Hepatocyte (in vitro differentiated cells): ENCODE measurements at regions not wholly inside any gene's neighbourhood (a gene's known extent, or its start where the extent isn't known, plus 50 kb on each side); places are given as distances from the start of the nearest gene placed in this dataset.
A peak's percentile ranks its signal among the peaks of the same experiment; 100 is the strongest.

Experiments
- DNase-seq: peaks from one replicate; pipeline ENCODE4 v3.0.0-alpha.2; 2016; ENCODE audit warnings: low spot score
- H2AFZ ChIP-seq: fragments of 200-600 bp; sonication (generic); 2 replicates; pipeline ENCODE4 v1.6.0; 2016; ENCODE audit warnings: antibody characterized with exemption, mild to moderate bottlenecking
- H3K27ac ChIP-seq: fragments of 200-600 bp; sonication (generic); 2 replicates; pipeline ENCODE4 v1.5.1; 2016; ENCODE audit warnings: mild to moderate bottlenecking
- H3K27me3 ChIP-seq: fragments of 200-600 bp; sonication (generic); 2 replicates; pipeline ENCODE4 v1.6.1; 2016
- H3K36me3 ChIP-seq: fragments of 200-600 bp; sonication (generic); replicated peaks from 2 replicates; pipeline ENCODE4 v1.5.1; 2016; ENCODE audit warnings: low read depth; ENCODE audit not compliant: insufficient read depth
- H3K4me1 ChIP-seq: fragments of 200-600 bp; sonication (generic); 2 replicates; pipeline ENCODE4 v1.5.1; 2016; ENCODE audit warnings: mild to moderate bottlenecking, moderate library complexity; ENCODE audit not compliant: insufficient read depth
- H3K4me2 ChIP-seq: fragments of 200-600 bp; sonication (generic); 2 replicates; pipeline ENCODE4 v1.6.0; 2016
- H3K4me3 ChIP-seq: fragments of 200-600 bp; sonication (generic); 2 replicates; pipeline ENCODE4 v1.5.1; 2016; ENCODE audit warnings: mild to moderate bottlenecking
- H3K79me2 ChIP-seq: fragments of 200-600 bp; sonication (generic); 2 replicates; pipeline ENCODE4 v1.6.0; 2017; ENCODE audit warnings: mild to moderate bottlenecking
- H3K9me2 ChIP-seq: fragments of 200-600 bp; sonication (generic); replicated peaks from 2 replicates; pipeline ENCODE4 v1.6.0; 2017; ENCODE audit warnings: mild to moderate bottlenecking; ENCODE audit not compliant: insufficient read depth
- H3K9me3 ChIP-seq: fragments of 200-600 bp; sonication (generic); 2 replicates; pipeline ENCODE4 v1.5.1; 2016; ENCODE audit warnings: low read depth, mild to moderate bottlenecking
- H4K20me1 ChIP-seq: fragments of 200-600 bp; sonication (generic); 2 replicates; pipeline ENCODE4 v1.6.0; 2016; ENCODE audit warnings: mild to moderate bottlenecking; ENCODE audit not compliant: insufficient read depth, poor library complexity, severe bottlenecking
- CTCF ChIP-seq: fragments of 200-600 bp; sonication (generic); IDR thresholded peaks from 2 replicates; pipeline ENCODE4 v1.5.1; 2016; ENCODE audit warnings: antibody characterized with exemption, mild to moderate bottlenecking; ENCODE audit not compliant: poor library complexity
- EZH2 ChIP-seq: fragments of 200-600 bp; sonication (generic); IDR thresholded peaks from 2 replicates; pipeline ENCODE4 v1.6.1; 2016; ENCODE audit warnings: antibody characterized with exemption, mild to moderate bottlenecking, borderline replicate concordance
- EZH2phosphoT487 ChIP-seq: fragments of 200-600 bp; sonication (generic); IDR thresholded peaks from one replicate; pipeline ENCODE4 v1.6.1; 2018; ENCODE audit warnings: antibody characterized with exemption, mild to moderate bottlenecking, low read depth, moderate library complexity; ENCODE audit not compliant: unreplicated experiment, severe bottlenecking
- WGBS: methylation state at CpG from one replicate; pipeline ENCODE4 v1.1.6; 2016; ENCODE audit warnings: low lambda C conversion rate; ENCODE audit errors: missing lambda C conversion rate; 5-methylcytosine and 5-hydroxymethylcytosine counted together

- peak overlapping the region; percentile 89 for H3K27ac ChIP-seq
- H2AFZ ChIP-seq: no peak overlapping the region
- peak overlapping the region; percentile 48 for H3K4me2 ChIP-seq
- H3K9me2 ChIP-seq: no peaks in the 10 kb centered on the region
- H3K4me1 ChIP-seq: peaks cover 68% of the 10 kb centered on the region
- peaks cover 94% of the 10 kb centered on the region for H3K79me2 ChIP-seq
- H3K36me3 ChIP-seq: no peaks in the 10 kb centered on the region
- 78% methylated on average over 24 of the region's 25 CpGs for WGBS
- H3K27me3 ChIP-seq: no peaks in the 10 kb centered on the region
- peaks cover 36% of the 10 kb centered on the region for H4K20me1 ChIP-seq
- no peak for DNase-seq
- H3K4me3 ChIP-seq: no peak overlapping the region
- TF ChIP-seq EZH2 (no peak), CTCF (no peak), EZH2phosphoT487 (no peak)
- H3K9me3 ChIP-seq: no peaks in the 10 kb centered on the region
These were observed 326.8 kb downstream of the SEC14L1 start for GRCh38 chr17:77467521-77467920.

- peak overlapping the region; percentile 89 for H3K27ac ChIP-seq
- no peaks in the 10 kb centered on the region for H3K9me2 ChIP-seq
- no peak for TF ChIP-seq EZH2phosphoT487
- TF ChIP-seq EZH2: no peak
- no peak for TF ChIP-seq CTCF
- H3K4me1 ChIP-seq: peaks cover 75% of the 10 kb centered on the region
- H3K4me2 ChIP-seq: no peak overlapping the region
- H3K9me3 ChIP-seq: no peaks in the 10 kb centered on the region
- H3K27me3 ChIP-seq: no peaks in the 10 kb centered on the region
- no peak overlapping the region for H2AFZ ChIP-seq
- no peak overlapping the region for H3K4me3 ChIP-seq
- H3K36me3 ChIP-seq: no peaks in the 10 kb centered on the region
- no peak for DNase-seq
- H4K20me1 ChIP-seq: peaks cover 27% of the 10 kb centered on the region
- WGBS: 89% methylated on average over 7 of the region's 7 CpGs
- H3K79me2 ChIP-seq: peaks cover 92% of the 10 kb centered on the region
These were observed 328.1 kb downstream of the SEC14L1 start for GRCh38 chr17:77468897-77469296.

GRCh38 chr17:77470330-77470786, 329.6 kb downstream of the SEC14L1 start:
- no peaks in the 10 kb centered on the region for H3K27me3 ChIP-seq
- H3K4me2 ChIP-seq: peak overlapping the region; percentile 67
- H3K79me2 ChIP-seq: peaks cover 92% of the 10 kb centered on the region
- TF ChIP-seq CTCF (no peak), EZH2 (no peak), EZH2phosphoT487 (no peak)
- H3K9me2 ChIP-seq: no peaks in the 10 kb centered on the region
- H3K36me3 ChIP-seq: no peaks in the 10 kb centered on the region
- no peaks in the 10 kb centered on the region for H3K9me3 ChIP-seq
- DNase-seq: no peak
- no peak overlapping the region for H3K4me3 ChIP-seq
- H3K4me1 ChIP-seq: peaks cover 77% of the 10 kb centered on the region
- H4K20me1 ChIP-seq: peaks cover 35% of the 10 kb centered on the region
- 94% methylated on average over 3 of the region's 3 CpGs for WGBS
- H2AFZ ChIP-seq: no peak overlapping the region
- peak overlapping the region; percentile 95 for H3K27ac ChIP-seq
